H1 (cell line): ENCODE measurements at regions not wholly inside any gene's neighbourhood (a gene's known extent, or its start where the extent isn't known, plus 50 kb on each side); places are given as distances from the start of the nearest gene placed in this dataset.

Experiments
- CTCF ChIA-PET: fragments of 300-600 bp; sonication (Branson Sonifier 250); formaldehyde crosslinking; loops from one replicate; lab custom pipeline; 2021; ENCODE audit not compliant: partially characterized antibody; lab: Charles Lee
- POLR2A ChIA-PET: fragments of 300-600 bp; sonication (Branson Sonifier 250); formaldehyde crosslinking; loops from one replicate; lab custom pipeline; 2021; ENCODE audit warnings: inconsistent platforms; ENCODE audit not compliant: partially characterized antibody; lab: Charles Lee
- DNase-seq, 2 experiments: peaks; one replicate each; pipeline versions ENCODE4 v3.0.0 to v3.0.0-alpha.2; 2010 to 2022; ENCODE audit warnings: low spot score in 2 of 2, low read depth in 1 of 2, mixed read lengths in 1 of 2
- FAIRE-seq: peaks from 2 replicates; lab custom pipeline; 2011; peaks lifted over from hg19 to GRCh38; lab: Jason Lieb, UNC
- H2AFZ ChIP-seq: 2 replicates; pipeline ENCODE4 v1.8.1; 2012; ENCODE audit warnings: low read length, inconsistent platforms
- H2AK5ac ChIP-seq: 2 replicates; pipeline ENCODE4 v1.6.1; 2013; ENCODE audit warnings: low read depth, low read length
- H2BK120ac ChIP-seq: replicated peaks from 2 replicates; pipeline ENCODE3; 2013; ENCODE audit warnings: low read depth, low read length, inconsistent platforms
- H2BK12ac ChIP-seq: 2 replicates; pipeline ENCODE4 v1.6.1; 2013; ENCODE audit warnings: low read depth, low read length
- H2BK15ac ChIP-seq: 2 replicates; pipeline ENCODE4 v1.6.1; 2013; ENCODE audit warnings: low read length
- H2BK20ac ChIP-seq: 2 replicates; pipeline ENCODE4 v1.6.1; 2013; ENCODE audit warnings: low read length
- H2BK5ac ChIP-seq: 2 replicates; pipeline ENCODE4 v1.6.1; 2013; ENCODE audit warnings: low read depth, low read length
- H3K14ac ChIP-seq: 2 replicates; pipeline ENCODE4 v1.6.1; 2013; ENCODE audit warnings: inconsistent platforms; ENCODE audit not compliant: insufficient read length
- H3K18ac ChIP-seq: 2 replicates; pipeline ENCODE4 v1.6.1; 2013; ENCODE audit warnings: low read length; ENCODE audit errors: extremely low read depth
- H3K23ac ChIP-seq: 2 replicates; pipeline ENCODE4 v1.6.1; 2013; ENCODE audit warnings: inconsistent platforms; ENCODE audit not compliant: insufficient read length
- H3K23me2 ChIP-seq: 2 replicates; pipeline ENCODE4 v1.6.1; 2013; ENCODE audit warnings: low read depth, low read length
- H3K27ac ChIP-seq: 2 replicates; pipeline ENCODE4 v1.6.1; 2011; ENCODE audit warnings: low read depth, low read length, inconsistent platforms
- H3K27me3 ChIP-seq, 4 experiments: replicated peaks in 1 of 4; 1 replicate in 1 of 4; 2 replicates in 3 of 4; pipeline versions ENCODE4 v1.6.1 to v1.8.1; 2011 to 2013; ENCODE audit warnings: low read length in 3 of 4, mild to moderate bottlenecking in 3 of 4, inconsistent platforms in 2 of 4, mixed read lengths in 2 of 4, moderate library complexity in 1 of 4; ENCODE audit not compliant: control insufficient read depth in 3 of 4, insufficient read depth in 3 of 4; ENCODE audit errors: extremely low read depth in 1 of 4
- H3K36me3 ChIP-seq, 4 experiments: 2 replicates each; pipeline versions ENCODE4 v1.6.1 to v1.8.1; 2011 to 2013; ENCODE audit warnings: mild to moderate bottlenecking in 4 of 4, low read length in 3 of 4, moderate library complexity in 2 of 4, control low read depth in 1 of 4, inconsistent platforms in 1 of 4; ENCODE audit not compliant: insufficient read depth in 4 of 4, control insufficient read depth in 2 of 4
- H3K4ac ChIP-seq: replicated peaks from 2 replicates; pipeline ENCODE3; 2013; ENCODE audit warnings: low read length, low read depth, mixed read lengths, inconsistent platforms; ENCODE audit not compliant: insufficient read length
- H3K4me1 ChIP-seq, 4 experiments: replicated peaks in 1 of 4; 1 replicate in 1 of 4; 2 replicates in 3 of 4; pipeline versions ENCODE4 v1.6.1 to v1.8.1; 2011 to 2013; ENCODE audit warnings: low read length in 3 of 4, inconsistent platforms in 2 of 4, mixed read lengths in 1 of 4; ENCODE audit not compliant: insufficient read depth in 4 of 4, control insufficient read depth in 3 of 4
- H3K4me2 ChIP-seq, 2 experiments: 2 replicates each; pipeline versions ENCODE4 v1.6.1 to v1.8.1; 2011 to 2013; ENCODE audit warnings: low read depth in 2 of 2, low read length in 2 of 2, control low read depth in 1 of 2, inconsistent platforms in 1 of 2, mild to moderate bottlenecking in 1 of 2; ENCODE audit not compliant: insufficient read depth in 1 of 2
- H3K4me3 ChIP-seq, 4 experiments: fragments of 200-600, 300-600 bp in 1 of 4; sonication (generic), shearing (Covaris generic), sonication (Bioruptor Twin) in 1 of 4; 2 replicates each; pipeline versions ENCODE4 v1.5.1 to v1.8.1; 2011 to 2016; ENCODE audit warnings: low read length in 4 of 4, low read depth in 3 of 4, control low read depth in 2 of 4, inconsistent platforms in 2 of 4, mild to moderate bottlenecking in 2 of 4, mixed read lengths in 1 of 4, moderate library complexity in 1 of 4; ENCODE audit not compliant: insufficient read depth in 2 of 4; ENCODE audit errors: extremely low read depth in 1 of 4
- H3K56ac ChIP-seq: replicated peaks from 2 replicates; pipeline ENCODE3; 2013; ENCODE audit warnings: low read depth, mild to moderate bottlenecking, mixed read lengths, low read length, inconsistent platforms; ENCODE audit not compliant: insufficient read length
- H3K79me1 ChIP-seq: 2 replicates; pipeline ENCODE4 v1.6.1; 2013; ENCODE audit warnings: low read depth, low read length, control low read depth
- H3K79me2 ChIP-seq, 2 experiments: 2 replicates each; pipeline versions ENCODE4 v1.6.1 to v1.8.1; 2012 to 2013; ENCODE audit warnings: low read length in 2 of 2, mild to moderate bottlenecking in 2 of 2, inconsistent platforms in 1 of 2; ENCODE audit not compliant: insufficient read depth in 2 of 2, control insufficient read depth in 1 of 2
- H3K9ac ChIP-seq, 4 experiments: replicated peaks in 1 of 4; 1 replicate in 1 of 4; 2 replicates in 3 of 4; pipeline versions ENCODE4 v1.6.1 to v1.8.1; 2011 to 2013; ENCODE audit warnings: low read depth in 3 of 4, low read length in 3 of 4, control low read depth in 2 of 4, mild to moderate bottlenecking in 2 of 4, moderate library complexity in 2 of 4, inconsistent platforms in 1 of 4; ENCODE audit errors: extremely low read depth in 1 of 4
- H3K9me3 ChIP-seq, 2 experiments: 2 replicates each; pipeline versions ENCODE4 v1.6.1 to v1.8.1; 2012 to 2013; ENCODE audit warnings: mild to moderate bottlenecking in 2 of 2, moderate library complexity in 2 of 2, control low read depth in 1 of 2, inconsistent platforms in 1 of 2, low read depth in 1 of 2, low read length in 1 of 2, mixed read lengths in 1 of 2; ENCODE audit not compliant: insufficient read depth in 2 of 2
- H4K20me1 ChIP-seq, 2 experiments: replicated peaks in 1 of 2; 2 replicates each; pipeline versions ENCODE3 to v1.8.1; 2011 to 2013; ENCODE audit warnings: inconsistent platforms in 2 of 2, low read length in 2 of 2, mild to moderate bottlenecking in 1 of 2; ENCODE audit not compliant: insufficient read depth in 2 of 2, control insufficient read depth in 1 of 2
- H4K5ac ChIP-seq: 2 replicates; pipeline ENCODE4 v1.6.1; 2013; ENCODE audit warnings: low read length, low read depth, mixed read lengths, inconsistent platforms; ENCODE audit not compliant: insufficient read length
- H4K8ac ChIP-seq: 2 replicates; pipeline ENCODE4 v1.8.0; 2013; ENCODE audit warnings: mild to moderate bottlenecking, moderate library complexity, low read length, inconsistent platforms; ENCODE audit not compliant: insufficient read depth; ENCODE audit errors: extremely low read depth
- H4K91ac ChIP-seq: replicated peaks from 2 replicates; pipeline ENCODE3; 2013; ENCODE audit warnings: low read length, mixed read lengths, inconsistent platforms; ENCODE audit not compliant: insufficient read length
- BRCA1 ChIP-seq: IDR thresholded peaks from 2 replicates; pipeline ENCODE4 v1.6.1; 2012; ENCODE audit warnings: low read depth, low read length, improper control_type of control experiment
- CEBPB ChIP-seq: IDR thresholded peaks from 2 replicates; pipeline ENCODE4 v1.6.1; 2012; ENCODE audit warnings: low read depth, low read length
- CHD2 ChIP-seq: IDR thresholded peaks from 2 replicates; pipeline ENCODE4 v1.6.1; 2012; ENCODE audit warnings: low read length, improper control_type of control experiment
- HDAC2 ChIP-seq, 2 experiments: fragments of 300-600 bp in 1 of 2; sonication (generic) in 1 of 2; IDR thresholded peaks; 2 replicates each; pipeline ENCODE4 v1.6.1; 2011 to 2012; ENCODE audit warnings: low read depth in 2 of 2, low read length in 2 of 2, mild to moderate bottlenecking in 2 of 2, moderate library complexity in 2 of 2, borderline replicate concordance in 1 of 2, inconsistent platforms in 1 of 2
- JUND ChIP-seq: IDR thresholded peaks from 2 replicates; pipeline ENCODE4 v1.6.1; 2011; ENCODE audit warnings: mild to moderate bottlenecking, improper control_type of control experiment, low read length
- KDM1A ChIP-seq: fragments of 200-600, 300-600 bp; sonication (generic); IDR thresholded peaks from 2 replicates; pipeline ENCODE4 v1.7.1; 2016; ENCODE audit warnings: mild to moderate bottlenecking, low read length, borderline replicate concordance
- NRF1 ChIP-seq: IDR thresholded peaks from 2 replicates; pipeline ENCODE4 v1.6.1; 2011; ENCODE audit warnings: mild to moderate bottlenecking, low read depth, low read length, improper control_type of control experiment
- RBBP5 ChIP-seq: IDR thresholded peaks from 2 replicates; pipeline ENCODE4 v1.7.1; 2012; ENCODE audit warnings: low read depth, mild to moderate bottlenecking, inconsistent platforms, low read length, moderate library complexity, borderline replicate concordance
- SUZ12 ChIP-seq: fragments of 200-600 bp; sonication (generic); IDR thresholded peaks from 2 replicates; pipeline ENCODE4 v1.6.1; 2012; ENCODE audit warnings: mild to moderate bottlenecking, inconsistent platforms, low read length, moderate library complexity, mixed read lengths
- TAF1 ChIP-seq: IDR thresholded peaks from 2 replicates; pipeline ENCODE4 v1.6.1; 2011; ENCODE audit warnings: mild to moderate bottlenecking, low read depth, low read length
- WGBS, 2 experiments: shearing (Covaris generic) in 1 of 2; methylation state at CpG; one replicate each; pipeline versions ENCODE4 v1.1.6 to v1.1.7; 2013 to 2015; ENCODE audit warnings: low lambda C conversion rate in 2 of 2, mixed read lengths in 2 of 2, inconsistent platforms in 1 of 2, low coverage in 1 of 2, missing lambda C conversion rate in 1 of 2; ENCODE audit not compliant: insufficient replicate concordance in 2 of 2, insufficient coverage in 1 of 2, insufficient read length in 1 of 2; ENCODE audit errors: extremely low coverage in 1 of 2, missing lambda C conversion rate in 1 of 2; 5-methylcytosine and 5-hydroxymethylcytosine counted together
- TF ChIP-seq, protein P1 (sequence below): IDR thresholded peaks from 2 replicates; pipeline ENCODE4 v1.6.1; 2011; ENCODE audit warnings: low read length, improper control_type of control experiment
- TF ChIP-seq, protein P2 (sequence below), 3 experiments: IDR thresholded peaks; 1 replicate in 2 of 3; 2 replicates in 1 of 3; pipeline versions ENCODE4 v1.5.1 to v1.6.1; 2011; ENCODE audit warnings: low read length in 3 of 3, mild to moderate bottlenecking in 3 of 3, inconsistent platforms in 2 of 3, low read depth in 1 of 3, moderate library complexity in 1 of 3; ENCODE audit not compliant: insufficient read depth in 1 of 3; ENCODE audit errors: control extremely low read depth in 1 of 3

DNA sequence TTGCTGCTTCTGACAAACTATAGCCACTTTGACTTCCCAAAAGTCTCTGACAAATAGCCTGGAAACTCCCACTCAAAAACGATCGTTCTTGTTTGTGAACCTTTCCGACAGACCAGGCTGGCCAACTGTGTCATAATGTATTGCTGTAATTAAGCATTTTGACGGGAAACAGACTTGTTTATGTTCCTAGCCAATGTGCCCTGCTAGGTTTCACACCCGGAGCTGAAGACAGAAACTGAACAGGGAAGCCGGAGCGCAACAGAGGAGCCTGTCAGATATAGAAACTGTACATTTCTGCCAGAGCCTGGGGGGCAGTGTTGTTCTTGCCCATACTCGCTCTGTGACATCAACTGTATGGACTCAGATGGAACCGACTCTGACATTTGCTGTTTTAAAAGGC, 55.3 kb upstream of the C7orf33 start:
- Histone ChIP-seq H4K91ac (no peak overlapping the region), H3K4me1 (no peaks in the 10 kb centered on the region), H3K14ac (no peak overlapping the region), H3K18ac (no peak overlapping the region), H3K4ac (no peak overlapping the region), H3K79me1 (no peaks in the 10 kb centered on the region), H2AFZ (no peak overlapping the region), H4K20me1 (no peaks in the 10 kb centered on the region), H2BK15ac (no peak overlapping the region; the same call in 1 of the 2 replicates), H4K5ac (no peak overlapping the region), H3K27ac (no peak overlapping the region), H3K4me2 (no peak overlapping the region), H3K9me3 (no peaks in the 10 kb centered on the region), H3K23me2 (no peaks in the 10 kb centered on the region), H2BK5ac (no peak overlapping the region), H3K56ac (no peak overlapping the region), H4K8ac (no peak overlapping the region), H2AK5ac (no peak overlapping the region), H3K9ac (no peak overlapping the region), H3K23ac (no peak overlapping the region), H3K4me3 (no peak overlapping the region), H3K79me2 (no peaks in the 10 kb centered on the region), H2BK120ac (no peak overlapping the region), H2BK12ac (no peak overlapping the region), H3K36me3 (no peaks in the 10 kb centered on the region), H3K27me3 (no peaks in the 10 kb centered on the region), H2BK20ac (no peak overlapping the region)
- TF ChIP-seq NRF1: no peak
- TF ChIP-seq, protein P1, sequence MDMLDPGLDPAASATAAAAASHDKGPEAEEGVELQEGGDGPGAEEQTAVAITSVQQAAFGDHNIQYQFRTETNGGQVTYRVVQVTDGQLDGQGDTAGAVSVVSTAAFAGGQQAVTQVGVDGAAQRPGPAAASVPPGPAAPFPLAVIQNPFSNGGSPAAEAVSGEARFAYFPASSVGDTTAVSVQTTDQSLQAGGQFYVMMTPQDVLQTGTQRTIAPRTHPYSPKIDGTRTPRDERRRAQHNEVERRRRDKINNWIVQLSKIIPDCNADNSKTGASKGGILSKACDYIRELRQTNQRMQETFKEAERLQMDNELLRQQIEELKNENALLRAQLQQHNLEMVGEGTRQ: no peak
- no peak for TF ChIP-seq SUZ12
- no peak for TF ChIP-seq RBBP5
- no peak for TF ChIP-seq HDAC2 (IDR thresholded peaks at IDR 0.05; ENCODE audit: borderline replicate concordance in 1 of 2, low read depth in 2 of 2, low read length in 2 of 2)
- no peak for TF ChIP-seq KDM1A
- no peak for TF ChIP-seq CHD2
- TF ChIP-seq BRCA1: no peak
- TF ChIP-seq CEBPB: no peak
- TF ChIP-seq TAF1: no peak
- TF ChIP-seq, protein P2, sequence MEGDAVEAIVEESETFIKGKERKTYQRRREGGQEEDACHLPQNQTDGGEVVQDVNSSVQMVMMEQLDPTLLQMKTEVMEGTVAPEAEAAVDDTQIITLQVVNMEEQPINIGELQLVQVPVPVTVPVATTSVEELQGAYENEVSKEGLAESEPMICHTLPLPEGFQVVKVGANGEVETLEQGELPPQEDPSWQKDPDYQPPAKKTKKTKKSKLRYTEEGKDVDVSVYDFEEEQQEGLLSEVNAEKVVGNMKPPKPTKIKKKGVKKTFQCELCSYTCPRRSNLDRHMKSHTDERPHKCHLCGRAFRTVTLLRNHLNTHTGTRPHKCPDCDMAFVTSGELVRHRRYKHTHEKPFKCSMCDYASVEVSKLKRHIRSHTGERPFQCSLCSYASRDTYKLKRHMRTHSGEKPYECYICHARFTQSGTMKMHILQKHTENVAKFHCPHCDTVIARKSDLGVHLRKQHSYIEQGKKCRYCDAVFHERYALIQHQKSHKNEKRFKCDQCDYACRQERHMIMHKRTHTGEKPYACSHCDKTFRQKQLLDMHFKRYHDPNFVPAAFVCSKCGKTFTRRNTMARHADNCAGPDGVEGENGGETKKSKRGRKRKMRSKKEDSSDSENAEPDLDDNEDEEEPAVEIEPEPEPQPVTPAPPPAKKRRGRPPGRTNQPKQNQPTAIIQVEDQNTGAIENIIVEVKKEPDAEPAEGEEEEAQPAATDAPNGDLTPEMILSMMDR (IDR thresholded peaks at IDR 0.05; ENCODE audit: control extremely low read depth in 1 of 3, insufficient read depth in 1 of 3, low read depth in 1 of 3, low read length in 3 of 3): no peak
- no peak for TF ChIP-seq JUND
- CTCF ChIA-PET: no interaction called here
- 83% methylated on average over 9 of the region's 9 CpGs; no CpG with 5 or more reads in 1 of the 2 experiments for WGBS, 2 experiments
- no peak for FAIRE-seq
- no peak for DNase-seq
- POLR2A ChIA-PET: no interaction called here
